ENCODE measurements at regions not wholly inside any gene's neighbourhood (a gene's known extent, or its start where the extent isn't known, plus 50 kb on each side); places are given as distances from the start of the nearest gene placed in this dataset.
"Not testable (repeated sequence)": the region's sequence is repeated elsewhere in the genome, so short reads cannot be mapped to it uniquely, and the experiment has no call there.

DNA sequence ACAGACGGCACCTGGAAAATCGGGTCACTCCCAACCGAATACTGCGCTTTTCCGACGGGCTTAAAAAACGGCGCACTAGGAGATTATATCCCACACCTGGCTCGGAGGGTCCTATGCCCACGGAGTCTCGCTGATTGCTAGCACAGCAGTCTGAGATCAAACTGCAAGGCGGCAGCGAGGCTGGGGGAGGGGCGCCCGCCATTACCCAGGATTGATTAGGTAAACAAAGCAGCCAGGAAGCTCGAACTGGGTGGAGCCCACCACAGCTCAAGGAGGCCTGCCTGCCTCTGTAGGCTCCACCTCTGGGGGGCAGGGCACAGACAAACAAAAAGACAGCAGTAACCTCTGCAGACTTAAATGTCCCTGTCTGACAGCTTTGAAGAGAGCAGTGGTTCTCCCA, 64.5 kb downstream of the SLC30A10 start:
- H3K4me1 ChIP-seq; H3K27me3 ChIP-seq; H3K9me3 ChIP-seq (replicated peaks in 1 of 11); H4K20me1 ChIP-seq; H3K36me3 ChIP-seq; H3K4me2 ChIP-seq; H3K4me3 ChIP-seq; H3K9ac ChIP-seq; H3K27ac ChIP-seq: not testable (repeated sequence)

DNA sequence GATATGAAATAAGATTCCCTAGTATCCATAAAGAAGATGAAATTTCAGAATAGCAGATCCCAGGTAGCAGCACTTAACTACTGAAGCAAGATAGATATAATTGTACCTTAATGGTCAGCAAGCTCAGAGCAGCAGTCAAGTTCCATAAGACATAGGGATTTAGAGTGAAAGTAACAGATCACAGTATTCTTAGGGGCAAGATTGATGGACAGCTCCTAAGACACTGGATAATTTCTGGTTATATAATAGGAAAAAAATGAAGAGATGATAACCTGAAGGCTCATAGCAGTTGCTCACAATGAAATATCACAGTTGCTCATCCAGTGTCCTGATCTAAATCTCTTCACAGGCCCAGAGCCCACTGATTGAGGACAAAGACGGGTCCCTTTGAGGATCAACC, 66.0 kb downstream of the SLC30A10 start:
- Histone ChIP-seq H3K9me3 (replicated peaks in 1 of 11) (no peaks in the 10 kb centered on the region), H3K4me2 (no peak overlapping the region), H4K20me1 (no peaks in the 10 kb centered on the region), H3K36me3 (no peaks in the 10 kb centered on the region), H3K27ac (no peak overlapping the region), H3K9ac (no peak overlapping the region), H3K4me1 (no peaks in the 10 kb centered on the region), H3K27me3 (no peaks in the 10 kb centered on the region), H3K4me3 (no peak overlapping the region)
- no peak for TF ChIP-seq Cebpa-rat (IDR thresholded peaks at IDR 0.05)

DNA sequence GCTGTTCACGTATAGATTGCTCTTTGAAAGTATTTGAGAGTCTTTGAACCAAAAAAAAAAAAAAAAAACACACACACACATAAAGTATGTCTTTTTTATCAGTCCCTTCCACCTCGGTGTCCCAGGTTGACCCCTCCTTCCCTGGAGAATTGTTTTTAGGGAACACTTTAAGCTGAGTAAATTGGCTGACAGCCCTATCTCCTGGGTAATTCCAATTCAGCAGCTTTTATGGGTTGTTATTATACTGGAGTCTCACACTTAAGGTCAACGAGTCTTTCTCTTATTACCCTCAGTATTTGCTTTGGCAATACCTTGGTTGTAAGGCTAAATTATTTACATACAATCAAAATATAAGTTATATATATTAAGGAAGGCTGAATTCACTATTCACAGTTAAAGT, 69.4 kb downstream of the SLC30A10 start:
- 0 out of 22 replicates have a peak, but pooled peaks cover 0 to 6% (median 0%) of the 10 kb centered on the region in 11 experiments for H3K9me3 ChIP-seq (replicated peaks in 1 of 11)
- no peaks in the 10 kb centered on the region for H3K36me3 ChIP-seq
- H3K4me3 ChIP-seq: no peak overlapping the region
- H4K20me1 ChIP-seq: no peaks in the 10 kb centered on the region
- H3K4me1 ChIP-seq: no peaks in the 10 kb centered on the region
- no peaks in the 10 kb centered on the region for H3K27me3 ChIP-seq
- H3K9ac ChIP-seq: no peak overlapping the region
- no peak overlapping the region for H3K27ac ChIP-seq
- no peak overlapping the region for H3K4me2 ChIP-seq
- no peak for TF ChIP-seq Cebpa-rat (IDR thresholded peaks at IDR 0.05)

DNA sequence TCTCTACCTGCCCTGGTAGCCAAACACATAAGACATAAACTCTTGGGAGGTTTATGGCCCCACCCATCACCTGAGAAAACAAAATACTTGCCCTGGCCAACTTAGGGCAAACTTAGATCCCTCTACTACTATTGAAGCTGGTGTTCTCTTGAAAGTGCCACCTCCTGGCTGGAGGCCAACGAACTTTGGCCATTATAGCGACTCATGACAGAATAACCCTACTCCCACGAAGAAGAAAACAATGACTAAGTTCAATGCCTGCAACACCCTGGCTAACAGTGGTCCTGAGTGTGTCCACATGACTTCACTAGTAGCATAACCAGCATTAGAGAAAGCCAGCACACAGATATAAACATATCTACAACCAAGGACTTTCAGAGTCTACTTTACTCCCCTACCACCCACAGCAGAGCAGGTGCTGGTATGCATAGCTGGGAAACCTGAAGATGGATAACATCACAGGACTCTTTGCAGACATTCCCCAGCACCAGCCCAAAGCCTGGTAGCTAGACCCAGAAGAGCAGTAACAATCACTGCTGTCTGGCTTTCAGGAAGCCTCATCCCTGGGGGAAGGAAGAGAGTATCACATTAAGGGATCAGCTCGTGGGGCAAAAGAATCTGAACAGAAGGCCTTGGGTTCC, 81.0 kb downstream of the SLC30A10 start:
- Histone ChIP-seq H3K4me2 (no peak overlapping the region), H3K27ac (no peak overlapping the region), H3K4me1 (no peaks in the 10 kb centered on the region), H4K20me1 (no peaks in the 10 kb centered on the region), H3K9me3 (replicated peaks in 1 of 11) (peaks cover 0 to 18% (median 4%) of the 10 kb centered on the region in 11 experiments; a peak in 7 of 22 replicates), H3K27me3 (no peaks in the 10 kb centered on the region), H3K4me3 (no peak overlapping the region), H3K36me3 (no peaks in the 10 kb centered on the region), H3K9ac (no peak overlapping the region)
- TF ChIP-seq Cebpa-rat (IDR thresholded peaks at IDR 0.05): no peak

DNA sequence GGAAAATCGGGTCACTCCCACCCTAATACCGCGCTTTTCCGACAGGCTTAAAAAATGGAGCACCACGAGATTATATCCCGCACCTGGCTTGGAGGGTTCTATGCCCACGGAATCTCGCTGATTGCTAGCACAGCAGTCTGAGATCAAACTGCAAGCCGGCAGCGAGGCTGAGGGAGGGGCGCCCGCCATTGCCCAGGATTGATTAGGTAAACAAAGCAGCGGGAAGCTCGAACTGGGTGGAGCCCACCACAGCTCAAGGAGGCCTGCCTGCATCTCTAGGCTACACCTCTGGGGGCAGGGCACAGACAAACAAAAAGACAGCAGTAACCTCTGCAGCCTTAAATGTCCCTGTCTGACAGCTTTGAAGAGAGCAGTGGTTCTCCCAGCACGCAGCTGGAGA, 88.8 kb downstream of the SLC30A10 start:
- H3K36me3 ChIP-seq; H3K9me3 ChIP-seq (replicated peaks in 1 of 11); H3K9ac ChIP-seq; H3K4me2 ChIP-seq; H3K4me1 ChIP-seq; H3K27me3 ChIP-seq; H4K20me1 ChIP-seq; H3K27ac ChIP-seq; H3K4me3 ChIP-seq: not testable (repeated sequence)

DNA sequence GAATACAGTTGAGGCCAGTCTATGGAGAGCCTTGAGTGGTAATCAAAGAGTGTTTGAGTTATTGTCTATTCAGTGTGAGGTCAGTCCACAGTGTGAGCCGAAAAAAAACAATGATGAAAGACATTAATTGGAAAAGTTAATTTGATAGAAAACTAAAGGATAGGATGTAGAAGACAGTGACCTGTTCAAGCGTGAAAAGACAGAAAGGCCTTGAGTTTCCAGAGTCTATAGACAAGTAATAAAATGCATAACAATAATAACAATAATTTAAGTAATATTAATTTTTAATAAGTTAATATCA, 90.4 kb downstream of the SLC30A10 start:
- no peaks in the 10 kb centered on the region for H3K27me3 ChIP-seq
- no peaks in the 10 kb centered on the region for H3K9me3 ChIP-seq (replicated peaks in 1 of 11)
- no peak for TF ChIP-seq Cebpa-rat (IDR thresholded peaks at IDR 0.05)
- H3K9ac ChIP-seq: no peak overlapping the region
- no peak overlapping the region for H3K4me2 ChIP-seq
- no peak overlapping the region for H3K27ac ChIP-seq
- H3K4me1 ChIP-seq: 0 out of 20 replicates have a peak, but pooled peaks cover 0 to 3% (median 0%) of the 10 kb centered on the region in 10 experiments
- no peak overlapping the region for H3K4me3 ChIP-seq
- H4K20me1 ChIP-seq: no peaks in the 10 kb centered on the region
- no peaks in the 10 kb centered on the region for H3K36me3 ChIP-seq

DNA sequence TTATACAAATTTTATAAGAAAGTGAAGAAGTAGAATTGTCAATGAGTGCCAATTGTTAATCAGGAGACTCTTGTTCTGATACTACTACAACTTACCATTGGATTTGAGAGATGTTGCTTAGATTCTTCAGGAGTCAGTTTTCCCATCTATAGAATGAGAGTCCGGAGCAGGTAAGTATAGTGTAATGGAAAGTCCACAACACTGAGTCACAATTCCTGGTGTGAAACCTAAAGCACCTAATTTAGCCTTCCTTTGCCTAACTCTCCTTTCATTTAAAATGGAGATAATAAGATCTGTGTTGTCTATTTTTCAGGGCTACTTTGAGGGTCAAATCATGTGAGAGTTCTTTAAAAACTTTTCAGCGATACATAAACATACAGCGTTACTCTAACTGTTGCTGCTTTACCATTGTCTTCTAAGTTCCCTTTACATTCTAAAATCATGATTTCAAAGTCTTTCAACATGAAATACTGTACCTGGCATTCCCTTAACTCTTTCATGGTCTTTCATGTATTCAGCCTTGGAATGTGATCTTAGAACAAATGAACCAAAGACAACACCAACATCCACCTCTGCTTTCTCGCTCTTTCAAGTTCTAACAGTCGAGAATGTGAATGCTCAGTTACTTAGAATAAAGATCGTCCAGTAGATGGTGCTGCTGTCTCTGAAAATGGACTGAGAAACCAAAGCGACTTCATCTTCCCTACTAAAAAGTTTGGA, 90.9 kb downstream of the SLC30A10 start:
- H3K9me3 ChIP-seq (replicated peaks in 1 of 11): no peaks in the 10 kb centered on the region
- no peaks in the 10 kb centered on the region for H4K20me1 ChIP-seq
- no peak overlapping the region for H3K9ac ChIP-seq
- no peaks in the 10 kb centered on the region for H3K36me3 ChIP-seq
- no peak for TF ChIP-seq Cebpa-rat (IDR thresholded peaks at IDR 0.05)
- H3K4me2 ChIP-seq: no peak overlapping the region
- H3K27me3 ChIP-seq: no peaks in the 10 kb centered on the region
- no peak overlapping the region for H3K27ac ChIP-seq
- 0 out of 20 replicates have a peak, but pooled peaks cover 0 to 3% (median 0%) of the 10 kb centered on the region in 10 experiments for H3K4me1 ChIP-seq
- H3K4me3 ChIP-seq: no peak overlapping the region

DNA sequence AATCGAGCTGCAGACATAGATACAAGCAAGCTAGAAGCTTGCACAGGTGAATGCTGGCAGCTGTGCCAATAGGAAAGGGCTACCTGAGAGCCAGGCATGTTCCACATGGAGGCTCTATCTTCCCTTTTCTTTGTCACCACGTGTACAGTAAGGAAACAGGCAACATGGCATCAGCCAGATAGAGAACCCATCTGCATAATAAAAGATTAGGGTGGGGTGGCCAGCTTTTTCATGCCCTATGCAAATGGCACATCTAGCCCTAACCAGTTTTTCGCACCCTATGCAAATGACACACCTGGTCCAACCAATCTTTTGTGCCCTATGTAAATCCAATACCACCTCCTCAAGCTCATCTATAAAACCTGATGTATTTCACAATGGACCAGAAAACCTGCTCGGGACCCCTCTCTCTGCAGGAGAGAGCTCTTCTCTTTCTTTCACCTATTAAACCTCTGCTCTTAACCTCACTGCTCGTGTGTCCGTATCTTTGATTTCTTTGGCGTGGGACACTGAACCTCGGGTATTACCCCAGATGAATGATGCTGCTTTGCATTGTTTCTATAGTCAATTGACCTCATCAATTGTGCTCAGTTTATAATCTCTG, 93.9 kb downstream of the SLC30A10 start:
- no peak overlapping the region for H3K4me2 ChIP-seq
- no peak for TF ChIP-seq Cebpa-rat (IDR thresholded peaks at IDR 0.05)
- H3K27ac ChIP-seq: no peak overlapping the region
- no peaks in the 10 kb centered on the region for H4K20me1 ChIP-seq
- no peak overlapping the region for H3K9ac ChIP-seq
- H3K4me1 ChIP-seq: 0 out of 20 replicates have a peak, but pooled peaks cover 0 to 3% (median 0%) of the 10 kb centered on the region in 10 experiments
- no peaks in the 10 kb centered on the region for H3K36me3 ChIP-seq
- H3K27me3 ChIP-seq: no peaks in the 10 kb centered on the region
- H3K9me3 ChIP-seq (replicated peaks in 1 of 11): no peaks in the 10 kb centered on the region
- H3K4me3 ChIP-seq: no peak overlapping the region

DNA sequence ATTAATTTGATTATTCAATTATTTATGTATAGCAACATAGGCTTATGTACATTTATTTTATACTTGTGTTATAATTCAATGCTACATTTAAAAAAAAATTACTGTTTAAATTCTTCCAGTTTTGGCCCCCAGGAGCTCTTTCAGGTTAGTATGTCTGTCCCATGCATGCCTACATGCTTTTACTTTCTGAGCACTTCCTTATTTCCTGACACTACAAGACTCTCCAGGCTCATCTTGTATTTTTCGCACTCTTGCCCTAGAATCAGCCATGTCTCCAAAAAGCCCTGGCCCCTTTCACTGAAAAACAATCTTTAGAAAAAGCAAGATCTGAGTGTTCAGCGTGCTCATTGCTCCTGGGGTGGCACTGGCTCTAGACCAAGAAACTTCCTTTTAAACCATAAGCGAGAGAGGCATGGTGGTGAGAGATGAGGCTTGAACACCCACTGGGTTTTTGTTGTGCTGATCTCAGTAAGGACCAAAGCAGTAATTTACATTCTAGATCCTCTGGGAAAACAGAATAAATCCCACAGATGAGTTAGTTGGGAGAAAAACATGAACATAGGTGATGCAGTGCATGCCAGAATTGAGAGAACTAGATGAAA, 95.0 kb downstream of the SLC30A10 start:
- Histone ChIP-seq H4K20me1 (no peaks in the 10 kb centered on the region), H3K27me3 (no peaks in the 10 kb centered on the region), H3K27ac (no peak overlapping the region), H3K9me3 (replicated peaks in 1 of 11) (no peaks in the 10 kb centered on the region), H3K4me3 (no peak overlapping the region), H3K4me2 (no peak overlapping the region), H3K9ac (no peak overlapping the region), H3K4me1 (0 out of 20 replicates have a peak, but pooled peaks cover 0 to 3% (median 0%) of the 10 kb centered on the region in 10 experiments), H3K36me3 (no peaks in the 10 kb centered on the region)
- TF ChIP-seq Cebpa-rat (IDR thresholded peaks at IDR 0.05): no peak
